SU-DHL-6 (cell line): ENCODE measurements at regions not wholly inside any gene's neighbourhood (a gene's known extent, or its start where the extent isn't known, plus 50 kb on each side); places are given as distances from the start of the nearest gene placed in this dataset.

Source experiments
- H2AFZ ChIP-seq: fragments of 200-600 bp; sonication (generic); 2 replicates; pipeline ENCODE4 v1.6.1; 2014; ENCODE audit warnings: low read depth, mild to moderate bottlenecking, moderate library complexity, mixed read lengths, antibody characterized with exemption, low read length; ENCODE audit not compliant: severe bottlenecking
- H3F3A ChIP-seq: fragments of 200-600 bp; shearing (Covaris generic); 2 replicates; pipeline ENCODE4 v1.6.0; 2016; ENCODE audit warnings: antibody characterized with exemption, mild to moderate bottlenecking; ENCODE audit not compliant: insufficient read depth
- H3K27ac ChIP-seq: fragments of 200-600 bp; sonication (generic); 2 replicates; pipeline ENCODE4 v1.5.1; 2016; ENCODE audit warnings: low read depth, mild to moderate bottlenecking, low read length, moderate library complexity, mixed read lengths
- H3K27me3 ChIP-seq: fragments of 200-600 bp; sonication (generic), shearing (Covaris generic); 2 replicates; pipeline ENCODE4 v1.6.0; 2014; ENCODE audit warnings: mild to moderate bottlenecking, low read length
- H3K36me3 ChIP-seq: fragments of 200-600 bp; sonication (generic); 2 replicates; pipeline ENCODE4 v1.6.1; 2014; ENCODE audit warnings: mild to moderate bottlenecking, low read length, mixed read lengths
- H3K4me2 ChIP-seq: fragments of 300-600, 200-600 bp; shearing (Covaris generic), sonication (generic); 2 replicates; pipeline ENCODE4 v1.6.0; 2014; ENCODE audit warnings: low read length, low read depth, mild to moderate bottlenecking; ENCODE audit not compliant: poor library complexity, severe bottlenecking
- H3K4me3 ChIP-seq: fragments of 200-600 bp; sonication (generic); 2 replicates; pipeline ENCODE4 v1.5.1; 2014; ENCODE audit warnings: antibody characterized with exemption, low read length, mild to moderate bottlenecking, mixed read lengths; ENCODE audit not compliant: insufficient read depth, poor library complexity, severe bottlenecking
- H3K79me2 ChIP-seq: fragments of 200-600 bp; sonication (generic); 2 replicates; pipeline ENCODE4 v1.6.1; 2014; ENCODE audit warnings: mild to moderate bottlenecking, low read length, moderate library complexity; ENCODE audit not compliant: insufficient read depth
- H3K9ac ChIP-seq: fragments of 200-600 bp; sonication (generic); 2 replicates; pipeline ENCODE4 v1.7.0; 2014; ENCODE audit warnings: mild to moderate bottlenecking, low read length
- H3K9me2 ChIP-seq: fragments of 200-600 bp; sonication (generic); replicated peaks from 2 replicates; pipeline ENCODE4 v1.6.1; 2014; ENCODE audit warnings: low read length; ENCODE audit not compliant: insufficient read depth
- H3K9me3 ChIP-seq: fragments of 200-600 bp; sonication (generic); 2 replicates; pipeline ENCODE4 v1.6.1; 2014; ENCODE audit warnings: low read length, mixed read lengths; ENCODE audit not compliant: insufficient read depth
- H4K20me1 ChIP-seq: fragments of 200-600 bp; sonication (generic); 2 replicates; pipeline ENCODE4 v1.6.1; 2014; ENCODE audit warnings: low read depth, mild to moderate bottlenecking, antibody characterized with exemption, low read length, moderate library complexity, mixed read lengths
- EZH2phosphoT487 ChIP-seq: fragments of 200-600 bp; sonication (generic), shearing (Covaris generic); conservative IDR thresholded peaks from 2 replicates; pipeline ENCODE4 v1.6.1; 2018; ENCODE audit warnings: mild to moderate bottlenecking, antibody characterized with exemption, low read length, moderate library complexity, mixed read lengths
- TF ChIP-seq, protein P1 (sequence below): fragments of 200-600 bp; sonication (generic); IDR thresholded peaks from one replicate; pipeline ENCODE4 v1.5.1; 2017; ENCODE audit warnings: antibody characterized with exemption, mild to moderate bottlenecking, low read length, moderate library complexity; ENCODE audit not compliant: insufficient read depth, poor library complexity, severe bottlenecking

DNA sequence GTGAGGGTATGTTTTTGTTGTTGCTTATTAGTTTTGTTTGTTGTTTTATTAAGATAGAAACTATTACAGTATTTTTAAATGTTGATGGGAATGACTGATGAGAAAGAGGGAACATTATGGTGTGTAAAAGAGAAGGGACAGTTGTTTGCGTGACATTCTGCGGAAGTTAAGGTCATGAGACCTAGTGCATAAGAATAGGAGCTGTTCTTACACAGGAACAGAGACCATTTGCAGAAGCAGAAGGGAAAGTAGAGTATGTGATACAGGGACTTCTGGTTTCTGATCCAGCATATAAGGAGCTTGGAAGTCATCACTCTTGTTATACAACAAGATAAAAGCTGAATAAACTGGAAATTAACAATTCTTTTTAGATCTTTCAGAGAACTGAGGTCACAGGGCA is 299.2 kb upstream of the API5 start:
- Histone ChIP-seq H3K27me3 (no peaks in the 10 kb centered on the region), H2AFZ (no peak overlapping the region), H3K4me2 (no peak overlapping the region), H3K9me3 (peaks cover 2% of the 10 kb centered on the region; the same call in 1 of the 2 replicates), H3K9me2 (no peaks in the 10 kb centered on the region), H3K79me2 (no peaks in the 10 kb centered on the region), H4K20me1 (no peaks in the 10 kb centered on the region), H3K36me3 (no peaks in the 10 kb centered on the region), H3K9ac (no peak overlapping the region), H3K4me3 (no peak overlapping the region), H3F3A (no peaks in the 10 kb centered on the region), H3K27ac (no peak overlapping the region)
- TF ChIP-seq, protein P1, sequence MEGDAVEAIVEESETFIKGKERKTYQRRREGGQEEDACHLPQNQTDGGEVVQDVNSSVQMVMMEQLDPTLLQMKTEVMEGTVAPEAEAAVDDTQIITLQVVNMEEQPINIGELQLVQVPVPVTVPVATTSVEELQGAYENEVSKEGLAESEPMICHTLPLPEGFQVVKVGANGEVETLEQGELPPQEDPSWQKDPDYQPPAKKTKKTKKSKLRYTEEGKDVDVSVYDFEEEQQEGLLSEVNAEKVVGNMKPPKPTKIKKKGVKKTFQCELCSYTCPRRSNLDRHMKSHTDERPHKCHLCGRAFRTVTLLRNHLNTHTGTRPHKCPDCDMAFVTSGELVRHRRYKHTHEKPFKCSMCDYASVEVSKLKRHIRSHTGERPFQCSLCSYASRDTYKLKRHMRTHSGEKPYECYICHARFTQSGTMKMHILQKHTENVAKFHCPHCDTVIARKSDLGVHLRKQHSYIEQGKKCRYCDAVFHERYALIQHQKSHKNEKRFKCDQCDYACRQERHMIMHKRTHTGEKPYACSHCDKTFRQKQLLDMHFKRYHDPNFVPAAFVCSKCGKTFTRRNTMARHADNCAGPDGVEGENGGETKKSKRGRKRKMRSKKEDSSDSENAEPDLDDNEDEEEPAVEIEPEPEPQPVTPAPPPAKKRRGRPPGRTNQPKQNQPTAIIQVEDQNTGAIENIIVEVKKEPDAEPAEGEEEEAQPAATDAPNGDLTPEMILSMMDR = no peak
- TF ChIP-seq EZH2phosphoT487 = no peak

DNA sequence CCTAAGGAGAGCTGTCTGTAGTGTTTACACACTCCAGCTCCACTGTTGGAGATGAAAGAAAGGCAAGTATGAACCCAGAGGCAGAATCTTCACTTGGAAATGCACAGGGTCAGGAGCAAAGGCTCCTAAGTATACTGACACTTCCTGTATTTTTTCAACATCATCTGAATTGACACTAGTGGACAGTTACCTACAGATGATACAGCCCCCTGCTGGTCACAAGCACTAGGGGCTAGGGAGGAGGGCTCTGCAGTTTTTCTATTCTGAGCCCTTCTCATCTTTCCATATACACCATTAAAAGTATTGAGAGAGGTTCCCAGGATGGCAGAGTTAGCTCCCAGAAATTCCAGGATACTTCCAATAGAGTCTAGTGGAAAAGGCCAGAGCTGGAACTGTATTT is 290.3 kb upstream of the API5 start:
- Histone ChIP-seq H3K79me2 (no peaks in the 10 kb centered on the region), H3K4me2 (no peak overlapping the region), H4K20me1 (no peaks in the 10 kb centered on the region), H3K9me2 (no peaks in the 10 kb centered on the region), H3F3A (no peaks in the 10 kb centered on the region), H3K27ac (no peak overlapping the region), H3K9me3 (no peaks in the 10 kb centered on the region), H3K4me3 (no peak overlapping the region), H3K9ac (no peak overlapping the region), H3K27me3 (no peaks in the 10 kb centered on the region), H3K36me3 (no peaks in the 10 kb centered on the region), H2AFZ (no peak overlapping the region)
- TF ChIP-seq EZH2phosphoT487 = no peak

DNA sequence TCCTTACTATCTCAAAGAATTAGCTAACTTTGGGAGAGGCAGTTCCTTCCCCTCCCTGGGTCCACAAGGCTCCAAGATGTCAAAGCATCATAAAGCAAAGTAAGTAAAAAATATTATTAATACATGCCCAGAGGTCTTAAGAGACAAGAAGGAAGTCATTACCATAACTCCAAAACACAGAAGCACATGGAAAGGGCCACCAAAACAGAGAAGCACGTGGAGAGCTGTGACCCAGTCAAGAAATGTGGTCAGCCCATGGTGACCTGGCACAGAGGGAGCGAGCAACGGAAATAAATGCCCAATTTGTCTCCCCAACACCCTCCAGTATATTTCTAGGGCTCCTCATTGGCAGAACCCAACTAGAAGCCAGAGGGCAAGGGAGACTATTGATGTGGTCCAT is 277.5 kb upstream of the API5 start:
- no peaks in the 10 kb centered on the region for H3K9me3 ChIP-seq
- H3K79me2 ChIP-seq = no peaks in the 10 kb centered on the region

DNA sequence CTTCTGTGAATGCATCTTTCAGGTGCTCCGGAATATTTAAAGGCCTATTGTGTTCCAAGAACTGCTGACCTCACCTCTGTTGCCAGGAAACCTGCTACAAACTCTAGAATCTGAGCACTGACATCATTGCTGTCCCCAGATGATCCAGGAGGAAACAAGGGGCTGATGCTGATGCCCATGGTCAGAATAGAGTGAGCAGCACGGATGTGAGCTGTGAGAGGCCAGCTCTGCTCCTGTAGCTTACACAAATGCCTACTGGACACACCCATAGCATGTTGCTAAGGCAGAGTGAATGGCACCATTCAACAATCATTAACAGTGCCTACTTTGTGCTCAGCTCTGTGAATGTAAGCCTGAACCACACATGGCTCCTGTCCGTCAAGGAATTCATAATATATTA is 276.7 kb upstream of the API5 start:
- no peak for TF ChIP-seq EZH2phosphoT487
- TF ChIP-seq, protein P1 = no peak
- Histone ChIP-seq H3K36me3 (no peaks in the 10 kb centered on the region), H3K9me3 (no peaks in the 10 kb centered on the region), H4K20me1 (no peaks in the 10 kb centered on the region), H3K4me3 (no peak overlapping the region), H3F3A (no peaks in the 10 kb centered on the region), H3K27ac (no peak overlapping the region), H3K9ac (no peak overlapping the region), H3K4me2 (no peak overlapping the region), H3K9me2 (no peaks in the 10 kb centered on the region), H2AFZ (no peak overlapping the region), H3K27me3 (no peaks in the 10 kb centered on the region), H3K79me2 (no peaks in the 10 kb centered on the region)

More for the DNA sequence above, 277.5 kb upstream of the API5 start:
- H3K36me3 ChIP-seq = no peaks in the 10 kb centered on the region
- no peak overlapping the region for H3K4me2 ChIP-seq
- no peaks in the 10 kb centered on the region for H3F3A ChIP-seq
- H3K9me2 ChIP-seq = no peaks in the 10 kb centered on the region
- no peaks in the 10 kb centered on the region for H3K27me3 ChIP-seq
- no peak overlapping the region for H3K4me3 ChIP-seq
- H2AFZ ChIP-seq = no peak overlapping the region
- no peak overlapping the region for H3K27ac ChIP-seq
- no peak for TF ChIP-seq EZH2phosphoT487
- TF ChIP-seq, protein P1 = no peak
- H3K9ac ChIP-seq = no peak overlapping the region
- H4K20me1 ChIP-seq = no peaks in the 10 kb centered on the region
